GM18507 (cell line): ENCODE measurements at regions not wholly inside any gene's neighbourhood (a gene's known extent, or its start where the extent isn't known, plus 50 kb on each side); places are given as distances from the start of the nearest gene placed in this dataset.

Experiments used
- DNase-seq: peaks from one replicate; pipeline ENCODE4 v3.0.0; 2011; ENCODE audit warnings: low read depth; ENCODE audit not compliant: insufficient read length; ENCODE audit errors: extremely low spot score
- FAIRE-seq: peaks from 2 replicates; lab custom pipeline; 2011; peaks lifted over from hg19 to GRCh38; lab: Jason Lieb, UNC

GRCh38 chr7:8931906-8932646 is 498.7 kb downstream of the NXPH1 start:
- DNase-seq (no peak), FAIRE-seq (no peak)

GRCh38 chr7:8932751-8933150 is 499.3 kb downstream of the NXPH1 start:
- DNase-seq (no peak), FAIRE-seq (no peak)

GRCh38 chr7:8937204-8937603 is 503.8 kb downstream of the NXPH1 start:
- no peak for DNase-seq
- no peak for FAIRE-seq

- FAIRE-seq: no peak
- DNase-seq: no peak
Observed at GRCh38 chr7:8938044-8938805, 504.8 kb downstream of the NXPH1 start.

GRCh38 chr7:8939446-8939845 is 506.0 kb downstream of the NXPH1 start:
- FAIRE-seq (no peak), DNase-seq (no peak)

- FAIRE-seq (no peak), DNase-seq (no peak)
Observed at GRCh38 chr7:8963722-8964121, 530.3 kb downstream of the NXPH1 start.

- FAIRE-seq (no peak), DNase-seq (no peak)
Observed at GRCh38 chr7:8965177-8965576, 531.8 kb downstream of the NXPH1 start.

GRCh38 chr7:8973601-8974000 is 540.2 kb downstream of the NXPH1 start:
- FAIRE-seq (no peak), DNase-seq (no peak)

GRCh38 chr7:8975681-8976080 is 542.3 kb downstream of the NXPH1 start:
- FAIRE-seq (no peak), DNase-seq (no peak)

GRCh38 chr7:8982338-8982992 is 549.1 kb downstream of the NXPH1 start:
- DNase-seq (no peak), FAIRE-seq (no peak)

- DNase-seq: no peak
- FAIRE-seq: no peak
Observed at GRCh38 chr7:8985255-8985654, 551.8 kb downstream of the NXPH1 start.

- no peak for DNase-seq
- FAIRE-seq: no peak
Observed at GRCh38 chr7:8988267-8988666, 554.9 kb downstream of the NXPH1 start.

GRCh38 chr7:8991159-8991558 is 557.8 kb downstream of the NXPH1 start:
- DNase-seq (no peak), FAIRE-seq (no peak)

GRCh38 chr7:8998762-8999161 is 565.4 kb downstream of the NXPH1 start:
- DNase-seq (no peak), FAIRE-seq (no peak)

GRCh38 chr7:9013940-9014339 is 580.5 kb downstream of the NXPH1 start:
- DNase-seq (no peak), FAIRE-seq (no peak)

GRCh38 chr7:9017286-9017685 is 583.9 kb downstream of the NXPH1 start:
- DNase-seq (no peak), FAIRE-seq (no peak)

- no peak for DNase-seq
- no peak for FAIRE-seq
Observed at GRCh38 chr7:9022456-9022855, 589.0 kb downstream of the NXPH1 start.

GRCh38 chr7:9023675-9024294 is 590.4 kb downstream of the NXPH1 start:
- FAIRE-seq: no peak
- DNase-seq: no peak

- no peak for DNase-seq
- FAIRE-seq: no peak
Observed at GRCh38 chr7:9026121-9026520, 592.7 kb downstream of the NXPH1 start.

- FAIRE-seq (no peak), DNase-seq (no peak)
Observed at GRCh38 chr7:9028012-9028411, 594.6 kb downstream of the NXPH1 start.
